ENCODE measurements at regions not wholly inside any gene's neighbourhood (a gene's known extent, or its start where the extent isn't known, plus 50 kb on each side); places are given as distances from the start of the nearest gene placed in this dataset.

DNA sequence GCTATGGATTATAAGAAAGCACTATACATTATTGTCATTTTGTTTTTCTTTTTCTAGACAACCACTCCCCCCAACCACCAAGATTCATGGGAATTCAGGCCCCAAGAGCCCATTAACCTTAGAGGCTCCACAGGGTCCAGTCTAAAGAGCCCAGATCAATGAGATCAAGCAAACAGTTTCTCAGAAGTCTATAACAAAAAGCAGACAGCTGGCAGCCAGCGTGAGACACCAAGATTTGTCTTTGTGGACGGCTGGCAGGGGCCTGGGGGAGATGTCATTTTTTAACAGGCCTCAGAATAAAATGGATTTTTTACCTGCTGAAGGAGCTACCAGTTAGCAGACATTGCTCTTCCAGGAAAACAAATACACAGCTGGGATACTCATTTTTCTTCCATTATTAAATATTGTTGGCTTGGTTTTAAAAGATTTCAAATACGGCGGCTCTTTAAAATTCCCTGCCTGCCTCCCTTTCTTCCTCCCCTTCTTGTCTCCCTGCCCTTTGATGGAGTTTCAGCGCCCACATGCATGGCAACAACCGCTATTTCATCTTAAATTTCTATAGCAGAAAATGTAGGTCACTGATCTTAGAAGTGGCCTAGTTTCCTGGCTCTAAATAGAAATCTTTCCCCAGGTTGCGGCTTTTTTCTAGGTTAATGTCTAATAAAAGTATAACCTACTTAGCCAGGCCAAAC is 130.6 kb downstream of the FAM174B start:
- TF ChIP-seq, protein P1, sequence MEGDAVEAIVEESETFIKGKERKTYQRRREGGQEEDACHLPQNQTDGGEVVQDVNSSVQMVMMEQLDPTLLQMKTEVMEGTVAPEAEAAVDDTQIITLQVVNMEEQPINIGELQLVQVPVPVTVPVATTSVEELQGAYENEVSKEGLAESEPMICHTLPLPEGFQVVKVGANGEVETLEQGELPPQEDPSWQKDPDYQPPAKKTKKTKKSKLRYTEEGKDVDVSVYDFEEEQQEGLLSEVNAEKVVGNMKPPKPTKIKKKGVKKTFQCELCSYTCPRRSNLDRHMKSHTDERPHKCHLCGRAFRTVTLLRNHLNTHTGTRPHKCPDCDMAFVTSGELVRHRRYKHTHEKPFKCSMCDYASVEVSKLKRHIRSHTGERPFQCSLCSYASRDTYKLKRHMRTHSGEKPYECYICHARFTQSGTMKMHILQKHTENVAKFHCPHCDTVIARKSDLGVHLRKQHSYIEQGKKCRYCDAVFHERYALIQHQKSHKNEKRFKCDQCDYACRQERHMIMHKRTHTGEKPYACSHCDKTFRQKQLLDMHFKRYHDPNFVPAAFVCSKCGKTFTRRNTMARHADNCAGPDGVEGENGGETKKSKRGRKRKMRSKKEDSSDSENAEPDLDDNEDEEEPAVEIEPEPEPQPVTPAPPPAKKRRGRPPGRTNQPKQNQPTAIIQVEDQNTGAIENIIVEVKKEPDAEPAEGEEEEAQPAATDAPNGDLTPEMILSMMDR (IDR thresholded peaks at IDR 0.05): no peak
- TF ChIP-seq POLR2A (IDR thresholded peaks at IDR 0.05): no peak

All from heart left ventricle (tissue), 13 donors.